HepG2 (cell line): ENCODE measurements at regions not wholly inside any gene's neighbourhood (a gene's known extent, or its start where the extent isn't known, plus 50 kb on each side); places are given as distances from the start of the nearest gene placed in this dataset.

Source experiments
- FOXK2 ChIP-seq: fragments of 450-650 bp; IDR thresholded peaks from 2 replicates; pipeline ENCODE4 v1.6.1; 2016
- IRF1 ChIP-seq: sonication (generic); formaldehyde crosslinking; IDR thresholded peaks from 2 replicates; pipeline ENCODE4 v1.4.0; 2020; ENCODE audit warnings: low read depth, mild to moderate bottlenecking, missing genetic modification reagents
- POLR2A ChIP-seq, 2 experiments: IDR thresholded peaks; 2 replicates each; pipeline ENCODE4 v1.6.1; 2011; ENCODE audit warnings: low read depth in 2 of 2, low read length in 2 of 2, mild to moderate bottlenecking in 1 of 2, moderate library complexity in 1 of 2; ENCODE audit not compliant: insufficient read depth in 1 of 2
- SRSF9 ChIP-seq: fragments of 200-400 bp; formaldehyde crosslinking; IDR thresholded peaks from 2 replicates; pipeline ENCODE4 v1.6.1; 2018; ENCODE audit warnings: borderline replicate concordance, mild to moderate bottlenecking, low read depth, low read length; ENCODE audit not compliant: insufficient read depth, poor library complexity, severe bottlenecking
- TF ChIP-seq, protein P1 (sequence below): sonication (generic); formaldehyde crosslinking; IDR thresholded peaks from 2 replicates; pipeline ENCODE4 v1.5.0; 2020; ENCODE audit warnings: mild to moderate bottlenecking, missing genetic modification reagents, moderate library complexity

DNA sequence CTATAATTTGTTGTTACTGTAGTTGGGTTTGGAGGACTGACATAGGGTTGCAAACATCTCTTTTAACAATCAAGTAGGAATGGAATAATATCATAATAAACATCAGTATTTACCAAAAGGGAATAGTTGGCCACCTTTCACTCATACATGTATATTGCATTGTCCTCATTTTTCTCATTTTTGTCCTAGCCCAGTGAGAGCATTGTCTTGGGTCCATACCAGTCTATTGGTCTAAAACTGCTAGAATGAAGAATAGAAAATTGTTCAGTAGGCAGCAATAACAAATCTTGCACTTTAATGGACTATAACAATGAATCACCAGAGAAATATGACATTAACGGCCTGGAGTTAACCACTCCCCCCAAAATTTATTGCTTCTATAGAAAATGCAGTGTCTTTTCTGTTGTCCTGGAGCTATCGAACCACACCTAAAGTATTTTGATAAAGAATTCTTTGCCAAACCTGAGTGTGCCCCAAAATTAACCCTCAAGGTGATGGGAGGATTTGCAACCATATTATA, 80.9 kb upstream of the IL33 start:
- TF ChIP-seq, protein P1, sequence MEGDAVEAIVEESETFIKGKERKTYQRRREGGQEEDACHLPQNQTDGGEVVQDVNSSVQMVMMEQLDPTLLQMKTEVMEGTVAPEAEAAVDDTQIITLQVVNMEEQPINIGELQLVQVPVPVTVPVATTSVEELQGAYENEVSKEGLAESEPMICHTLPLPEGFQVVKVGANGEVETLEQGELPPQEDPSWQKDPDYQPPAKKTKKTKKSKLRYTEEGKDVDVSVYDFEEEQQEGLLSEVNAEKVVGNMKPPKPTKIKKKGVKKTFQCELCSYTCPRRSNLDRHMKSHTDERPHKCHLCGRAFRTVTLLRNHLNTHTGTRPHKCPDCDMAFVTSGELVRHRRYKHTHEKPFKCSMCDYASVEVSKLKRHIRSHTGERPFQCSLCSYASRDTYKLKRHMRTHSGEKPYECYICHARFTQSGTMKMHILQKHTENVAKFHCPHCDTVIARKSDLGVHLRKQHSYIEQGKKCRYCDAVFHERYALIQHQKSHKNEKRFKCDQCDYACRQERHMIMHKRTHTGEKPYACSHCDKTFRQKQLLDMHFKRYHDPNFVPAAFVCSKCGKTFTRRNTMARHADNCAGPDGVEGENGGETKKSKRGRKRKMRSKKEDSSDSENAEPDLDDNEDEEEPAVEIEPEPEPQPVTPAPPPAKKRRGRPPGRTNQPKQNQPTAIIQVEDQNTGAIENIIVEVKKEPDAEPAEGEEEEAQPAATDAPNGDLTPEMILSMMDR (CRISPR knock-in tag), result no peak
- no peak for TF ChIP-seq FOXK2
- TF ChIP-seq IRF1 (CRISPR knock-in tag), result no peak
- TF ChIP-seq SRSF9, result no peak
- TF ChIP-seq POLR2A (IDR thresholded peaks at IDR 0.05; ENCODE audit: insufficient read depth in 1 of 2, low read depth in 2 of 2, low read length in 2 of 2), result no peak
